Liver (tissue), 3 donors: ENCODE measurements at regions not wholly inside any gene's neighbourhood (a gene's known extent, or its start where the extent isn't known, plus 50 kb on each side); places are given as distances from the start of the nearest gene placed in this dataset.

Source experiments
- EGR1 ChIP-seq, 2 donors: IDR thresholded peaks; 2 replicates each; pipeline ENCODE4 v1.6.1; 2016 to 2018; ENCODE audit warnings: antibody characterized with exemption in 2 of 2, low read depth in 2 of 2
- FOXA1 ChIP-seq: IDR thresholded peaks from 2 replicates; pipeline ENCODE4 v1.6.1; 2016; ENCODE audit warnings: antibody characterized with exemption
- GABPA ChIP-seq, 2 donors: IDR thresholded peaks in 1 of 2; conservative IDR thresholded peaks in 1 of 2; 2 replicates each; pipeline ENCODE4 v1.6.1; 2016; ENCODE audit warnings: antibody characterized with exemption in 2 of 2, mild to moderate bottlenecking in 1 of 2, moderate library complexity in 1 of 2
- JUND ChIP-seq, 2 donors: IDR thresholded peaks; 2 replicates each; pipeline ENCODE4 v1.6.1; 2016; ENCODE audit warnings: antibody characterized with exemption in 2 of 2
- MAX ChIP-seq: IDR thresholded peaks from 2 replicates; pipeline ENCODE4 v1.6.1; 2016; ENCODE audit warnings: antibody characterized with exemption
- RAD21 ChIP-seq, 2 donors: IDR thresholded peaks; 2 replicates each; pipeline ENCODE4 v1.6.1; 2016; ENCODE audit warnings: antibody characterized with exemption in 2 of 2, mild to moderate bottlenecking in 2 of 2
- REST ChIP-seq: IDR thresholded peaks from 2 replicates; pipeline ENCODE4 v1.6.1; 2016; ENCODE audit warnings: antibody characterized with exemption, mild to moderate bottlenecking
- RXRA ChIP-seq, 2 donors: IDR thresholded peaks; 2 replicates each; pipeline ENCODE4 v1.6.1; 2017 to 2018; ENCODE audit warnings: antibody characterized with exemption in 2 of 2, mild to moderate bottlenecking in 1 of 2
- SP1 ChIP-seq: IDR thresholded peaks from 2 replicates; pipeline ENCODE4 v1.6.1; 2018; ENCODE audit warnings: antibody characterized with exemption, mild to moderate bottlenecking
- TAF1 ChIP-seq: conservative IDR thresholded peaks from 2 replicates; pipeline ENCODE4 v1.6.1; 2016; ENCODE audit warnings: antibody characterized with exemption, mild to moderate bottlenecking
- YY1 ChIP-seq: IDR thresholded peaks from 2 replicates; pipeline ENCODE4 v1.6.1; 2016; ENCODE audit warnings: antibody characterized with exemption, mild to moderate bottlenecking
- ZBTB33 ChIP-seq: IDR thresholded peaks from 2 replicates; pipeline ENCODE4 v1.6.1; 2016; ENCODE audit warnings: antibody characterized with exemption
- TF ChIP-seq, protein P1 (sequence below): fragments of 150-350 bp; IDR thresholded peaks from 2 replicates; pipeline ENCODE4 v1.5.1; 2017; ENCODE audit warnings: improper control_type of control experiment, low read depth, low read length; ENCODE audit not compliant: missing input control
- donor health status: healthy.
- donor health status: healthy.

DNA sequence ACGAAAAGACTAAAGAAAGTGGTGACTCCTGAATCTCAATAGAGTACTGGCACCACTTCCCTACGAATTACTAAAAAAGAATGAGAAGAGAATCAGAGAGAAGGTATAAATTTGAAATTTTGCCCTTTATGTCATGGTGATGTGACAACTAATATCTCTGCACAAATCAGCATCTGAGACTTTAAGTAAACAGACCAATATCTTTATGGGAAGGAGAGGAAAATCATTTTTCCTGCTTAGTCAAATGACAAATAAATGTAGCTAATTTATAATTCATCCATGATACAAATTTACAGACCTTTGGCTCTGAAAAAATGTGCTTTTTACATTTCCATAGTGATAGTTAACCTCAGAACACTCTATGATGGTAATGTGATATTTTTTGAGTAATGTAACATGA, 424.8 kb upstream of the EPHA5 start:
- no peak for TF ChIP-seq YY1
- TF ChIP-seq, protein P1, sequence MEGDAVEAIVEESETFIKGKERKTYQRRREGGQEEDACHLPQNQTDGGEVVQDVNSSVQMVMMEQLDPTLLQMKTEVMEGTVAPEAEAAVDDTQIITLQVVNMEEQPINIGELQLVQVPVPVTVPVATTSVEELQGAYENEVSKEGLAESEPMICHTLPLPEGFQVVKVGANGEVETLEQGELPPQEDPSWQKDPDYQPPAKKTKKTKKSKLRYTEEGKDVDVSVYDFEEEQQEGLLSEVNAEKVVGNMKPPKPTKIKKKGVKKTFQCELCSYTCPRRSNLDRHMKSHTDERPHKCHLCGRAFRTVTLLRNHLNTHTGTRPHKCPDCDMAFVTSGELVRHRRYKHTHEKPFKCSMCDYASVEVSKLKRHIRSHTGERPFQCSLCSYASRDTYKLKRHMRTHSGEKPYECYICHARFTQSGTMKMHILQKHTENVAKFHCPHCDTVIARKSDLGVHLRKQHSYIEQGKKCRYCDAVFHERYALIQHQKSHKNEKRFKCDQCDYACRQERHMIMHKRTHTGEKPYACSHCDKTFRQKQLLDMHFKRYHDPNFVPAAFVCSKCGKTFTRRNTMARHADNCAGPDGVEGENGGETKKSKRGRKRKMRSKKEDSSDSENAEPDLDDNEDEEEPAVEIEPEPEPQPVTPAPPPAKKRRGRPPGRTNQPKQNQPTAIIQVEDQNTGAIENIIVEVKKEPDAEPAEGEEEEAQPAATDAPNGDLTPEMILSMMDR: no peak
- TF ChIP-seq REST: no peak
- no peak for TF ChIP-seq JUND (IDR thresholded peaks at IDR 0.05)
- no peak for TF ChIP-seq RAD21 (IDR thresholded peaks at IDR 0.05)
- no peak for TF ChIP-seq MAX
- TF ChIP-seq TAF1: no peak
- TF ChIP-seq GABPA (IDR thresholded peaks at IDR 0.05 in 1 of 2, conservative IDR thresholded peaks at IDR 0.05 in 1 of 2): no peak
- TF ChIP-seq FOXA1: no peak
- no peak for TF ChIP-seq RXRA (IDR thresholded peaks at IDR 0.05)
- TF ChIP-seq SP1: no peak
- TF ChIP-seq EGR1 (IDR thresholded peaks at IDR 0.05; ENCODE audit: low read depth in 2 of 2): no peak
- no peak for TF ChIP-seq ZBTB33
